DND-41 (cell line): ENCODE measurements at regions not wholly inside any gene's neighbourhood (a gene's known extent, or its start where the extent isn't known, plus 50 kb on each side); places are given as distances from the start of the nearest gene placed in this dataset.

ENCODE experiments used
- ATAC-seq: fragments of 200-7000 bp; cut with Tn5 transposase; 3 replicates; pipeline ENCODE4 v1.9.1; 2021; ENCODE audit warnings: low read depth; ENCODE audit not compliant: insufficient read depth
- DNase-seq: peaks from one replicate; pipeline ENCODE4 v3.0.0-alpha.2; 2020
- H2AFZ ChIP-seq: 2 replicates; pipeline ENCODE4 v1.6.0; 2012; ENCODE audit warnings: low read depth, low read length
- H3K27ac ChIP-seq: 2 replicates; pipeline ENCODE4 v1.5.1; 2012; ENCODE audit warnings: low read length, inconsistent platforms
- H3K27me3 ChIP-seq: fragments of 200-600 bp; sonication (generic); 2 replicates; pipeline ENCODE4 v1.6.0; 2012; ENCODE audit warnings: low read length, mild to moderate bottlenecking, inconsistent platforms; ENCODE audit not compliant: insufficient read depth, poor library complexity
- H3K36me3 ChIP-seq: 2 replicates; pipeline ENCODE4 v1.5.1; 2012; ENCODE audit warnings: low read length, inconsistent platforms; ENCODE audit not compliant: insufficient read depth
- H3K4me1 ChIP-seq: 2 replicates; pipeline ENCODE4 v1.5.1; 2012; ENCODE audit warnings: mild to moderate bottlenecking, low read length; ENCODE audit not compliant: insufficient read depth
- H3K4me2 ChIP-seq: 2 replicates; pipeline ENCODE4 v1.6.0; 2012; ENCODE audit warnings: mild to moderate bottlenecking, moderate library complexity, low read length, inconsistent platforms; ENCODE audit not compliant: insufficient read depth
- H3K4me3 ChIP-seq, 2 experiments: fragments of 200-600 bp in 1 of 2; shearing (Covaris generic) in 1 of 2; 2 replicates each; pipeline ENCODE4 v1.5.1; 2012 to 2016; ENCODE audit warnings: inconsistent platforms in 2 of 2, low read length in 2 of 2, mild to moderate bottlenecking in 2 of 2, low read depth in 1 of 2, moderate library complexity in 1 of 2
- H3K79me2 ChIP-seq: 2 replicates; pipeline ENCODE4 v1.6.0; 2012; ENCODE audit warnings: low read length, inconsistent platforms; ENCODE audit not compliant: insufficient read depth
- H3K9ac ChIP-seq: 2 replicates; pipeline ENCODE4 v1.6.0; 2012; ENCODE audit warnings: low read depth, mild to moderate bottlenecking, inconsistent platforms, low read length, moderate library complexity
- H3K9me3 ChIP-seq: 2 replicates; pipeline ENCODE4 v1.5.1; 2012; ENCODE audit warnings: low read length, moderate library complexity, mild to moderate bottlenecking, inconsistent platforms; ENCODE audit not compliant: insufficient read depth, severe bottlenecking
- H4K20me1 ChIP-seq: 2 replicates; pipeline ENCODE4 v1.6.0; 2012; ENCODE audit warnings: low read length; ENCODE audit not compliant: insufficient read depth
- CTCF ChIP-seq: IDR thresholded peaks from 2 replicates; pipeline ENCODE4 v1.5.1; 2012; ENCODE audit warnings: borderline replicate concordance, low read length, moderate library complexity, mild to moderate bottlenecking; ENCODE audit not compliant: poor library complexity, severe bottlenecking; ENCODE audit errors: extremely low read depth
- EZH2 ChIP-seq: IDR thresholded peaks from 3 replicates; pipeline ENCODE4 v1.6.1; 2012; ENCODE audit warnings: borderline replicate concordance, low read depth, mild to moderate bottlenecking, moderate library complexity, low read length, inconsistent platforms; ENCODE audit not compliant: severe bottlenecking

- no peak overlapping the region for H3K4me2 ChIP-seq
- TF ChIP-seq EZH2 = no peak
- no peak for TF ChIP-seq CTCF
- no peaks in the 10 kb centered on the region for H3K27me3 ChIP-seq
- H4K20me1 ChIP-seq = no peaks in the 10 kb centered on the region
- DNase-seq (no peak), ATAC-seq (no peak)
- peaks cover 8% of the 10 kb centered on the region for H3K4me1 ChIP-seq
- H3K4me3 ChIP-seq = no peak overlapping the region
- H3K9me3 ChIP-seq = peaks cover 2% of the 10 kb centered on the region
- H3K27ac ChIP-seq = no peak overlapping the region
- no peak overlapping the region for H3K9ac ChIP-seq
- no peak overlapping the region for H2AFZ ChIP-seq
- H3K36me3 ChIP-seq = no peaks in the 10 kb centered on the region
- H3K79me2 ChIP-seq = no peaks in the 10 kb centered on the region
These were observed 74.1 kb upstream of the PREP start for GRCh38 chr6:105476978-105477377.

GRCh38 chr6:105474234-105474633, 71.4 kb upstream of the PREP start:
- no peaks in the 10 kb centered on the region for H3K4me1 ChIP-seq
- no peak overlapping the region for H3K4me2 ChIP-seq
- 0 out of 2 replicates have a peak overlapping the region, but pooled peaks have one; percentile 26 for H2AFZ ChIP-seq
- no peaks in the 10 kb centered on the region for H3K27me3 ChIP-seq
- H3K36me3 ChIP-seq = no peaks in the 10 kb centered on the region
- no peaks in the 10 kb centered on the region for H3K79me2 ChIP-seq
- H3K9ac ChIP-seq = no peak overlapping the region
- H4K20me1 ChIP-seq = no peaks in the 10 kb centered on the region
- H3K9me3 ChIP-seq = peaks cover 2% of the 10 kb centered on the region
- no peak overlapping the region for H3K27ac ChIP-seq
- TF ChIP-seq CTCF (no peak), EZH2 (no peak)
- no peak overlapping the region for H3K4me3 ChIP-seq
- ATAC-seq (no peak), DNase-seq (no peak)

GRCh38 chr6:105469946-105470345, 67.1 kb upstream of the PREP start:
- Histone ChIP-seq H4K20me1 (no peaks in the 10 kb centered on the region), H3K4me2 (no peak overlapping the region), H3K9ac (no peak overlapping the region), H3K27me3 (no peaks in the 10 kb centered on the region), H3K9me3 (peaks cover 7% of the 10 kb centered on the region), H3K36me3 (no peaks in the 10 kb centered on the region), H3K79me2 (no peaks in the 10 kb centered on the region), H3K4me3 (no peak overlapping the region), H3K4me1 (no peaks in the 10 kb centered on the region), H2AFZ (no peak overlapping the region), H3K27ac (no peak overlapping the region)
- no peak for ATAC-seq
- TF ChIP-seq EZH2 = no peak
- no peak for DNase-seq

GRCh38 chr6:105468850-105469249, 66.0 kb upstream of the PREP start:
- Histone ChIP-seq H3K9me3 (peaks cover 7% of the 10 kb centered on the region), H3K27ac (no peak overlapping the region), H3K36me3 (no peaks in the 10 kb centered on the region), H2AFZ (no peak overlapping the region), H3K4me2 (no peak overlapping the region), H3K9ac (no peak overlapping the region), H3K4me1 (no peaks in the 10 kb centered on the region), H3K27me3 (no peaks in the 10 kb centered on the region), H3K79me2 (no peaks in the 10 kb centered on the region), H3K4me3 (no peak overlapping the region), H4K20me1 (no peaks in the 10 kb centered on the region)
- TF ChIP-seq EZH2 (no peak), CTCF (no peak)
- ATAC-seq (no peak), DNase-seq (no peak)
